ENCODE measurements at regions not wholly inside any gene's neighbourhood (a gene's known extent, or its start where the extent isn't known, plus 50 kb on each side); places are given as distances from the start of the nearest gene placed in this dataset.

DNA sequence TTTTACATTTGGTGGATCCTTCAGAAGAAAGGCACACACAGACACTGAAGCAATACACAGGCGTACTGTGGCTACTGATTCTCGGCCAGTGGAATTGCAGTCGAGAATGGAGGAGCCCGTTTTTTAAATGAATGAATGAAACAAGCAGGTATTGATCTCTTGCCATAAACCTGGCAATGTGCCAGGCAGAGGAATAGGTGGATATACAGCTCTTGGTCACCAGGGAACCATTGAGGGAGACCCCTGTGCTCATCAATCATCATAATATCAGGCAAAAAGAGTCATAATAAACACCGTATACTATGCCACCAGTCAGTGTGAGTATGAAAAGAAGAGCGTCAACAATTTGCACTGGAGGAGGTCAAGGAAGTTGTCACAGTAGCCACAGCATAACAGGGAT lies 140.3 kb upstream of the FOXF1 start:
- H3K4me1 ChIP-seq (ENCODE audit: control insufficient read depth in 1 of 2, insufficient read depth in 2 of 2, low read length in 2 of 2), result peaks cover 0 to under 1% of the 10 kb centered on the region in 2 experiments; a peak in 1 of 4 replicates
- H3K4me2 ChIP-seq (ENCODE audit: low read length), result no peak overlapping the region
- intact Hi-C loops (cut with micrococcal nuclease), result no loop called here
- no peak for DNase-seq (ENCODE audit: low read depth, low spot score)
- H3K27me3 ChIP-seq (ENCODE audit: insufficient read depth, low read length), result no peaks in the 10 kb centered on the region
- no peaks in the 10 kb centered on the region for H3K79me2 ChIP-seq (ENCODE audit: insufficient read depth, low read length)
- H3K9me2 ChIP-seq (ENCODE audit: insufficient read depth), result no peaks in the 10 kb centered on the region
- ChIA-PET POLR2A (no interaction called here), CTCF (no interaction called here), RAD21 (ENCODE audit: low non-redundant PET in 1 of 2, low total read pairs in 2 of 2, uncharacterized antibody in 2 of 2, unreplicated experiment in 2 of 2) (no interaction called here)
- H3K4me3 ChIP-seq (replicated peaks in 1 of 2; ENCODE audit: low read depth in 1 of 2, low read length in 2 of 2), result no peak overlapping the region
- TF ChIP-seq ZFX (IDR thresholded peaks at IDR 0.05) (no peak), SIN3A (IDR thresholded peaks at IDR 0.05; ENCODE audit: low read depth) (no peak), EZH2phosphoT487 (IDR thresholded peaks at IDR 0.05; ENCODE audit: borderline replicate concordance) (no peak), EGR1 (IDR thresholded peaks at IDR 0.05; ENCODE audit: low read depth) (no peak), FOSL1 (IDR thresholded peaks at IDR 0.05; ENCODE audit: low read depth) (no peak), ELF1 (IDR thresholded peaks at IDR 0.05; ENCODE audit: borderline replicate concordance, low read depth) (no peak), CEBPB (IDR thresholded peaks at IDR 0.05; ENCODE audit: low read depth) (no peak), RAD21 (IDR thresholded peaks at IDR 0.05; ENCODE audit: low read depth) (no peak), POLR2A (IDR thresholded peaks at IDR 0.05; ENCODE audit: borderline replicate concordance, extremely low read depth, insufficient read depth, insufficient read length) (no peak), SRF (IDR thresholded peaks at IDR 0.05; ENCODE audit: low read depth) (no peak), ZNF274 (IDR thresholded peaks at IDR 0.05; ENCODE audit: low read depth, low read length) (no peak), POLR2AphosphoS5 (IDR thresholded peaks at IDR 0.05; ENCODE audit: low read depth, low read length) (no peak), EZH2 (IDR thresholded peaks at IDR 0.05) (no peak), CBX3 (IDR thresholded peaks at IDR 0.05; ENCODE audit: low read depth) (no peak)
- TF ChIP-seq, protein P1, sequence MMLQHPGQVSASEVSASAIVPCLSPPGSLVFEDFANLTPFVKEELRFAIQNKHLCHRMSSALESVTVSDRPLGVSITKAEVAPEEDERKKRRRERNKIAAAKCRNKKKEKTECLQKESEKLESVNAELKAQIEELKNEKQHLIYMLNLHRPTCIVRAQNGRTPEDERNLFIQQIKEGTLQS (IDR thresholded peaks at IDR 0.05), result no peak
- TF ChIP-seq, protein P2, sequence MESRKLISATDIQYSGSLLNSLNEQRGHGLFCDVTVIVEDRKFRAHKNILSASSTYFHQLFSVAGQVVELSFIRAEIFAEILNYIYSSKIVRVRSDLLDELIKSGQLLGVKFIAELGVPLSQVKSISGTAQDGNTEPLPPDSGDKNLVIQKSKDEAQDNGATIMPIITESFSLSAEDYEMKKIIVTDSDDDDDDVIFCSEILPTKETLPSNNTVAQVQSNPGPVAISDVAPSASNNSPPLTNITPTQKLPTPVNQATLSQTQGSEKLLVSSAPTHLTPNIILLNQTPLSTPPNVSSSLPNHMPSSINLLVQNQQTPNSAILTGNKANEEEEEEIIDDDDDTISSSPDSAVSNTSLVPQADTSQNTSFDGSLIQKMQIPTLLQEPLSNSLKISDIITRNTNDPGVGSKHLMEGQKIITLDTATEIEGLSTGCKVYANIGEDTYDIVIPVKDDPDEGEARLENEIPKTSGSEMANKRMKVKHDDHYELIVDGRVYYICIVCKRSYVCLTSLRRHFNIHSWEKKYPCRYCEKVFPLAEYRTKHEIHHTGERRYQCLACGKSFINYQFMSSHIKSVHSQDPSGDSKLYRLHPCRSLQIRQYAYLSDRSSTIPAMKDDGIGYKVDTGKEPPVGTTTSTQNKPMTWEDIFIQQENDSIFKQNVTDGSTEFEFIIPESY (IDR thresholded peaks at IDR 0.05; ENCODE audit: extremely low read depth, insufficient replicate concordance, low read length), result no peak
- TF ChIP-seq, protein P3, sequence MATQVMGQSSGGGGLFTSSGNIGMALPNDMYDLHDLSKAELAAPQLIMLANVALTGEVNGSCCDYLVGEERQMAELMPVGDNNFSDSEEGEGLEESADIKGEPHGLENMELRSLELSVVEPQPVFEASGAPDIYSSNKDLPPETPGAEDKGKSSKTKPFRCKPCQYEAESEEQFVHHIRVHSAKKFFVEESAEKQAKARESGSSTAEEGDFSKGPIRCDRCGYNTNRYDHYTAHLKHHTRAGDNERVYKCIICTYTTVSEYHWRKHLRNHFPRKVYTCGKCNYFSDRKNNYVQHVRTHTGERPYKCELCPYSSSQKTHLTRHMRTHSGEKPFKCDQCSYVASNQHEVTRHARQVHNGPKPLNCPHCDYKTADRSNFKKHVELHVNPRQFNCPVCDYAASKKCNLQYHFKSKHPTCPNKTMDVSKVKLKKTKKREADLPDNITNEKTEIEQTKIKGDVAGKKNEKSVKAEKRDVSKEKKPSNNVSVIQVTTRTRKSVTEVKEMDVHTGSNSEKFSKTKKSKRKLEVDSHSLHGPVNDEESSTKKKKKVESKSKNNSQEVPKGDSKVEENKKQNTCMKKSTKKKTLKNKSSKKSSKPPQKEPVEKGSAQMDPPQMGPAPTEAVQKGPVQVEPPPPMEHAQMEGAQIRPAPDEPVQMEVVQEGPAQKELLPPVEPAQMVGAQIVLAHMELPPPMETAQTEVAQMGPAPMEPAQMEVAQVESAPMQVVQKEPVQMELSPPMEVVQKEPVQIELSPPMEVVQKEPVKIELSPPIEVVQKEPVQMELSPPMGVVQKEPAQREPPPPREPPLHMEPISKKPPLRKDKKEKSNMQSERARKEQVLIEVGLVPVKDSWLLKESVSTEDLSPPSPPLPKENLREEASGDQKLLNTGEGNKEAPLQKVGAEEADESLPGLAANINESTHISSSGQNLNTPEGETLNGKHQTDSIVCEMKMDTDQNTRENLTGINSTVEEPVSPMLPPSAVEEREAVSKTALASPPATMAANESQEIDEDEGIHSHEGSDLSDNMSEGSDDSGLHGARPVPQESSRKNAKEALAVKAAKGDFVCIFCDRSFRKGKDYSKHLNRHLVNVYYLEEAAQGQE (IDR thresholded peaks at IDR 0.05; ENCODE audit: low read depth), result no peak
- no peak for ATAC-seq
- no peak overlapping the region for H3K27ac ChIP-seq (ENCODE audit: low read depth, low read length)
- H3K36me3 ChIP-seq (ENCODE audit: control insufficient read depth in 1 of 2, insufficient read depth in 2 of 2, low read length in 2 of 2), result no peaks in the 10 kb centered on the region
- H3K9me3 ChIP-seq (ENCODE audit: control insufficient read depth in 1 of 2, insufficient read depth in 1 of 2, low read depth in 1 of 2, low read length in 2 of 2), result peaks cover 0 to 9% of the 10 kb centered on the region in 2 experiments; a peak in 1 of 4 replicates
- H2AFZ ChIP-seq (ENCODE audit: low read depth, low read length, poor library complexity, severe bottlenecking), result no peak overlapping the region
- no peak overlapping the region for H3K9ac ChIP-seq (ENCODE audit: low read length)
- no peaks in the 10 kb centered on the region for H4K20me1 ChIP-seq (ENCODE audit: insufficient read depth)
- BruUV-seq (replicated peaks), result no TSS peak
